HG03558 (cell line): ENCODE measurements at regions not wholly inside any gene's neighbourhood (a gene's known extent, or its start where the extent isn't known, plus 50 kb on each side); places are given as distances from the start of the nearest gene placed in this dataset.

Experiments
- ATAC-seq: cut with Tn5 transposase; IDR thresholded peaks from one replicate; pipeline ENCODE4 v1.9.1; 2021; ENCODE audit warnings: moderate number of reproducible peaks; ENCODE audit not compliant: unreplicated experiment; ENCODE audit errors: extremely low read depth

DNA sequence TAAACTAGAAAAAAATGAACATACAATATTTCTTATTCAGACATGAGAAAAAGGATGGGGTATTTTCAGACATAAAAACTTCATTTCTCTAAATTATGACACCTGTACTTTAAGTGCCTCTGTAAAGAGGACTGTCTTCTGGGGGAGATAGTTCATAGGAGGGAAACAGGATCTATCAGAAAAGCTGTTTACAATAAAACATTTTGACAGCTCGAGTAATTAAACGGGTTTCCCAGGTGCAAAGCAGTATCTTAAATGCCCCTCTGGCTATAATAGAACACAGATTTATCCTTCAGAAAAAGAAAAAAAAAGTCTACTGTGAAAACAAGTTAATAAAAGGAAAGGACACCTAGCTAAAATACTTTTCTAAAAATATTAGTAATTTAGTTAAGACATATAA, 311.4 kb upstream of the UBE2E3 start:
- ATAC-seq = no peak

DNA sequence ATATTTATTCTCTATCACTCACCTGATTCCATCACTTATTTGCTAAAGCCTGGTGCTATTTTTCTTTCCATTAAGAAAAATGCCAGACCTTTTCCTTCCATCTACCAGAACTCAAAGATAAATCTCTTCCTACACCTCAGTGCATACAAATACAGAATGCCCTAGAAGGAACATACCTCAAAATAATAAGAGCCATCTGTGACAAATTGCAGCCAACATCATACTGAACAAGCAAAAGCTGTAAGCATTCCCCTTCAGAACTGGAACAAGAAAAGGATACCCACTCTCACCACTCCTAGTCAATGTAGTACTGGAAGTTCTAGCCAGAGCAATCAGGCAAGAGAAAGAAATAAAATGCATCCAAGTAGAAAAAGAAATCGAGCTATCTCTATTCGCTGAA, 315.9 kb upstream of the UBE2E3 start:
- ATAC-seq = no peak

DNA sequence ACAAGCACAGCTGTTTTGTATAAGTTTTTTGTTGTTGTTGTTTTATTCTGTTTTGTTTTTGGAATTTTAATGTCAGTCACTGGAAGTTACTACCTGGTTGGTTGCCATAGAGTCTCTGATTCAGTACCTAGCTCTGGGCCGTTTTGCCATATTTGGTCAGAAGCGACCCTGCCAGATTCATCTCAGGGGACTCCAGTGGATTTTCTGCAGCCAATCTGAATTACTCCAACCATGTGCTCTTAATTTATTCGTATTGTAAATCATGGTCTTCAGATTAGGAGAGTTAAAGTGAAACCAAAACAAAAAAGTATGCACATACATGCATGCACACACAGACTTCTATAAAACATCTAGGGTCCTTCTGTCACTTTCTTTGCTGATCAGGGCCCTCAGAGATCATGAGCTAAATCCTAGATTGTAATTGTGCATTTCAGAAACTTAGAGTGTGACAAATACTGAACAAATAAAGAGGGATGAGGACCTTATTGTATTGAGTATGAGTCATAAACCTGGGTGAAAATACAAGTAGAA, 317.4 kb upstream of the UBE2E3 start:
- ATAC-seq = no peak

DNA sequence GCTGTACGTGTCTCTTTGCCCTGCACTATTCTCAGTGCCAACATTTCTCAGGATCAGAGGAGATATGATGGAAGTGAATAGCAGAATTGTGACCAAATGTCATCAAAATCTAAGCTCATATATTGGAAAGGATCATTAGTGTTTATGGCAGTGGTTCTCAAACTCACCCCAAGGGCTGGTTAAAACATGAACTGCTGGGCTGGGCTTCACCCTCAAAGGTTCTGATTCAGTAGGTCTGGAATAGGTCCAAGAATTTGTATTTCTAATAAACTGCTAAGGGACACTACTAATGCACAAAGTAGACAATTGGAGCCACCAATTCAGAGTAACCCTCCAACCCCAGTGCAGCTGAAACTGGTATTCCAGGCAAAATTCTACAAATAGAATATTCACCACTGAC, 317.9 kb upstream of the UBE2E3 start:
- no peak for ATAC-seq

DNA sequence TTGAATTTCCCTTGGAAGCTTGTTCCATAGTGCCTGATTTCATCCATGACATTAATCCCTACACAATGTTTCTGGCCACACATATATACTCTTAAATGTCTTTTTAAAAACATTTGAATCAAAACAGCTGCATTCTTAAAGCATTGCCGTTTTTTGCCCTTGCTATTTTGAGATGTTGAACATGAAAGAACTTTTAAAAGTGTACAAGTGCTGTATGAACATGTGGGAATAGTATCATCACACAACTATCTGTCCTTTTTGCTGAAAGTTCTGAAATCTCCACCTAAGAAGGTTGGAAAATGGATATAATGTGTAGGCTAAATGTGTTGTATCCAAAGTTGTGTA, 318.7 kb upstream of the UBE2E3 start:
- no peak for ATAC-seq

DNA sequence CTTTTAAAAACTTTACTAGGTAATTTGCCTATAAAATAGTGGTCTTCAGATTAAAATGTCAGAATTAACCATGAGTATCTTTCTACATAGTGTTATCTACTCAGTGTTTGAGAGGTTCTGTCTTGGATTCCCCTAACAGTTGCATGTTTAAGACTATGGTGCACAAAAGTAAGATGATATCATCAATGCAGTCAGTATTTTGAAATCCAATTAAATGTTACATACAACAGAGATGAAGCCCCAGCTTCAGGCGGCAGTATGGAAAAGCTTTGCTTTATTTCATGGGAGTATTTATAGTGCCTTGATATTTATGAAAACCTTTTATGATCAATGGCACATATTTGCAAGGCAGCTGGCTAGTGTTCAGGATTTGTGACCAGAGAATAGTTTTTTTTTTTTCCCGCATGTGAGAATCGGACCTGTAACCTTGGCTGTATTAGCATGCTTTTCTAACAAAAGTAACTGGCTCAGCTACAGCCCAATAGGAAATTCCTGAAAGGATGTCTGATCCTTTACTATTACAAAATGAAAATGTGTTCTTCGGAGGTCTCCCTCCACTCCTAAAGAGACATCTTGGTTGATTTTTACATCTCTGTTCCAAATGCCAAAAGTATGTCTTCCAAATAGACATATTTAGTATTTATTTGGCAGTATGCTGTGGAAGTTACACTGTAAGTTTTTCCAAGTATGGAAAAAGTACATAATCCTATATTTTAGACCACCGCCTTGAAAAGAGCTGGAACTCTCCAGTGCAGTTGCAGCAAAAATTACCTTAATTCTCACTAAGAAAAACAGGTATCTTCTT, 319.3 kb upstream of the UBE2E3 start:
- ATAC-seq = no peak

DNA sequence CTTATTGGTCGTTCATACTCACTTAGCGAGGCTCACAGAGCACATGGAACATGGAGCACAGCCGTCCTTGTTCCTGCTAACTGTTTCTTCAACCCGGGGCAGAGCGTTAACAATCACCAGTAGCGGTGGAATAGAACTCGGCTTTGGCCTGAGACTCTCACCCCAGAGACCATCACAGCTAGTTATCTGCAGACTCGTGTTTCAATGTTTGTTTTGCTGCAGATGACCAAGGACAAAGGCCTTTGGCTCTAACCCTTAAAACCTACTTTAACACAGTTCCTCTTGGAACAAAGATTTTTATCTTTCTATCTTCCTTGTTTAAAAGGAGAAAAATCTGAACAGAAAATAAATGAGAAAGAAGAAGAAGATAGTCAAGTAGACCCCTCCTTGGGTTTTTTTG, 320.2 kb upstream of the UBE2E3 start:
- ATAC-seq = no peak

DNA sequence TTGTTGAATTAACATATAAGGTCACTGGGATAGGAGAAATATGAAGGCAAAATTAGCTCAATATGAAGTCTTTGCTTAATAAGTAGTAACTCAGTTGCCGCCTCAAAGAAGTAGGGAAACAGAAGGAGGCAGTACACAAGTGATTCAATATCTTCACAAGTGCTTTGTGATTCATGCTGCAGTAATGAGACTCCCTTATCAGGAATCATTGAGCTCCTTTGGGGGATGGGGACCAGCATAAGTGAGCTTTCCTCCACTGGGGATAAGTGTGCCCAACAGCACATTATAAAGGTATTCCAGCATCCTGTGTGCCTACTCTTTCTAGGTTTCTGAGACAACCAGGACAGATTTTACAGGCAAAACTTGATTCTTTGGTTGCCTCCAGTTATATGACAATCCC, 323.4 kb upstream of the UBE2E3 start:
- no peak for ATAC-seq

DNA sequence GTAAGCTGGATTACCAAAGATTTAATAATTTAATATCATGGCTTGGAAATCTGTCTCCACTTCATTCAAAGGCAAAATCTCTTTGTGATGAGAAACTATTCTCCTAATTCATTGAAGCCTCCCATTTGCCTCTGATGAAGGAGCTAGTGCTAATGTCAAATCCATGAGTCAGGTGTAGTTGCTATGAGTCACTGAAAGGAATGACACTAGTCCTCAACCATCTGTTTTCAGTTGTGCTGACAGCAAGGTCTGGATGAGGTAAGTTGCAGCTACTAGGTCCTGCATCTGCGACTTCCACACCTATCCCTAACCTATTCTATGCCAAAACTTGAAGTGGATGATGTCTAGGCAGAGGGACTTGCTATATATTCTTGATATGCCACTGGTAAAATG, 324.0 kb upstream of the UBE2E3 start:
- ATAC-seq = no peak

DNA sequence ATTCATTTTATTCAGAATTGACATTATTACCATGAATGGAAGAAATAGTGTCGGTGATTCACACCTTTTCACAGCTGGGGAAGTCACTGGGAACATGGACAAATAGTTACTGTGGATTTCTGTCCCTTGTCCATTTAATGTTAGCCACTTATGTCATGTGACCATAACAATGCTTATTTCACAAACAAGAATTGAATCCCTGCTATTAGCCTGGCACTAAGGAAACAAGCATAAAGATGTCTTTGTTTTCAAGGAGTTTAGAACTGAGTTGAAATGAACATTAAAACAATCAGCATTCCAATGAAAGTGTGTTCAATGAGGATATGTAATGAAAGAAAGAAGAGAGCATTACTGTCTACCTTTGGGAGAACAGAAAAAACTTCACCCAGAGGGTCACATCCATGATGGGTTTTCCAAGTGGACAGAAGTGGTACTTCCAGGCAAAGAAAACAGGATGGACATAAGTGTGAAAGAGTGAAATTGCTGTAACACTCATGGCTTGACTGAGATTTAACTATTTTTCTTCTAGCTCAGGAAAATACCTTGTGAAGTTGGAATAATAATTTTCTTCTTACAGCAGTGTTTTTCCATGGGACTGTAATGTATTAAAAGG, 324.5 kb upstream of the UBE2E3 start:
- no peak for ATAC-seq

DNA sequence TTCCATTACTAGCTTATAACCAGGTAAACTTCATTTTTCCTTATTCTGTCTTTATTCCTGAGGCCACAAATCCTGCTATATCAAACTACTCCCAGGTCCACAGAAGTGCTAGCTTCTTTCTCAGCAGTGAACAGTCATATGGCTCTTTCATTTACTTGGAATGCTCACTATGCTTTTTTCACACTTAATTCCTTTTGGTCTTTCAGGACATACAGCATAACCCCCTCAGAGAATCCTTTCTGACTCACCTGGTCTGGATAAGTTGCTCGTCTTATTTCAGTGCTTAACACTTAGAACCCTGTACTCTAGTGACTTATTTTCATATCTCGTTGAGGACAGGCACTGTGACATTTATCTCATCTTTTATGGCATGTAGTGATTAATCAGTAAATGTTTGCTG, 325.0 kb upstream of the UBE2E3 start:
- no peak for ATAC-seq

DNA sequence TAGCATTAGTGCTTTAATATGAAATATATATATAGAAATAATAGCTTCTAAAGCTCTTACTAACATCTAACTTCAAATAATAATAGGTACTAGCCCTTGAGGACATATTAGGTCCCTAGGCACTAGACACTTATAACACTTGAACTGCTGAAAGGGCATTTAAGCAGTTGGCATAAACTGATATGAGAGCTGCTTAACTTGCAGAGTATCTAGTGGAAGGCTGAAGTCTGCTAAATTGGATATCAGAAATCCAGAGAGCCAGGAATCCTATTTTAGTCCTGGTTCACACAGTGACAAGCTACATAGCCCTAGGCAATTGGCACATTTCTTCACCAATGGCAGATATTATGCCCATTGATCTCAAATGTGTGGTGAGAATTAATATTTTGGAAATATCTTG, 326.9 kb upstream of the UBE2E3 start:
- no peak for ATAC-seq

DNA sequence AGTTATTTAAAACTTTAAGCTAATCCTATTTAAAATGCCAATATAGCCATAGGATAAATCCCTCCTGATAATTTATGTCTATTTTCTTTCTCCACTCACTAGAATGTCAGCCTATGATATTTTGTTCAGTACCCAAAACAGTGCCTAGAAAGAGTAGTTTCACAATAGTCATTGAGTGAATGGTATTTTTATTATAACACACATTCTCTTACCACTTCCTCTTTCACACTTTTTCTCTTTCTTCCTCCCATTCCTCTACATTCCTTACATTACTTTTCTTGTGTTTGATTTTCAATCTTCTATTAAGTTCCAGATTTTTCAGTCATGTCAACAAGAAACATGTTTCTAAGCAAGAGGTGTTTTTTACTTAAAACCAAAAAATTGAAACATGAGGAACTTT, 327.6 kb upstream of the UBE2E3 start:
- ATAC-seq = no peak

DNA sequence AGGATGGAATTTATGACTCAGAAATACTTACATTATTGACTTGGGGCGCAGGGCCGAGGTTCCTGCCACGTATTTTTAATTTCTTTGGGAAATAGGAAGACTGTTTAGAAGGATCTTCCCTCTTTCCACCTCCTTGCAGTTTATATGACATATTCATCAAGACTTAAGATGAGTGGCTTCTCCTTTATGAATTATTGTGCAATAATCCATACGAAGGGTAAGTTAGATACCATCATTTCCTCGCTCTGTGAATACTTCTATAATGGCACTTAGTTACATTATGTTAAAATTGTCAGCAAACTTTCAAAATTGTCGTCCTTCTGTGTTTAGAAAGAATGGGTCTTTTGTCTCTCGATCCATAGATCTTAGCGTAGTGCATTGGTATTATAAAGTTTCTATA, 328.8 kb upstream of the UBE2E3 start:
- no peak for ATAC-seq

DNA sequence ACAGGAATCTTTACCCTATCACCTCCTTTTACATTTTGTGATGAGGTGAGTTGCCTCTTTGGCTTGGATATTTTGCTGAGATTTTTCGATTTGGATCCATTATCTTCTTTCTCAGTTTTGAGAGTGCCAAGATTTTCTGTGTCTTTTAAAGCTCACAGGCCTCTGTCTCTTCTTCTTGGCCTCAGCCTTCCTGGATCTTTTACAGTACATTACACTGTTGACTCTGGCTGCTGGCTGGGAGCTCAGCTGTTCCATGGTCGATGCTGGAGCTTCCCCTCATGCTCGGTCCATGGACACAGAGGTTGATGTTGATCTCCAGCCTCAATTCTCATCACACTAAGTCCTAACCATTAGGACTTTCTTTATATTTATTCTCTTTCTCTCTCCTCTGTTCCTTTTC, 332.8 kb upstream of the UBE2E3 start:
- no peak for ATAC-seq

DNA sequence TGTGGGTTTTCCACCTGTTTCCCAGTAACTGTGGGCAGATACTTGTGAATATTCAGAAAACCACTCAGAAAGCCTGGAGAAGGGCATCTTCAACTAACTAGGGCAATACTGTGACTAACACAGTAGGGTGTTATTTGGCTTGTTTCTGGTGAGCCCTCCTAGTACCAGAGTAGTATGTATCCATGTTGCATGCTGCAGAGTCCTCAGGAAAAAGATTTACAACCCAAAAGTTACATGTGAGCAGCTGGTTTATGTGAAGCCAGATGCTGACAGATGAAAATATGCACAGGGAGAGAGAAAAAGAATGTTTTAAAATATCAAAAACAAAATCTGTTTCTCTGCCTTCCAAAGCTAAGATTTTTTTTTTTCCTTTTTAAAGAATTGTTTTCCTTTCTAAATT, 333.2 kb upstream of the UBE2E3 start:
- ATAC-seq = no peak

DNA sequence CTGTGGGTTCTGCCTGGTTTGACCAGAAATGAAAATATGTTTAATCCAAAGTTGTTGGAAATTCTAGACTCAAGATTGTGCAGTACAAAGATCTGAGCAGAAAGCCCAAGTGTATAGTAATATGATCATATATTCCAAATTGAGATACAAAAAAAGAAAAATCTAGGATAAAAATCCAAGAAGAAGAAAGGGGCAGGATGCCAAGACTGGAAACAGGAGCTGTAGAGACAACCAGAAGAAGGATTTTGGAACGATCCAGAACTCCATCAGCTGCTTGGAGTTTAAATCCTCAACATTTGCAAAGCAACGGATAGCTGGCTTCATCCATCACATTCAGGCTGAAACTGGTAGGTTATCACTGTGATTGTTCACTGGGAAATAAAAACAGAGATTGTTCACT, 333.6 kb upstream of the UBE2E3 start:
- no peak for ATAC-seq

DNA sequence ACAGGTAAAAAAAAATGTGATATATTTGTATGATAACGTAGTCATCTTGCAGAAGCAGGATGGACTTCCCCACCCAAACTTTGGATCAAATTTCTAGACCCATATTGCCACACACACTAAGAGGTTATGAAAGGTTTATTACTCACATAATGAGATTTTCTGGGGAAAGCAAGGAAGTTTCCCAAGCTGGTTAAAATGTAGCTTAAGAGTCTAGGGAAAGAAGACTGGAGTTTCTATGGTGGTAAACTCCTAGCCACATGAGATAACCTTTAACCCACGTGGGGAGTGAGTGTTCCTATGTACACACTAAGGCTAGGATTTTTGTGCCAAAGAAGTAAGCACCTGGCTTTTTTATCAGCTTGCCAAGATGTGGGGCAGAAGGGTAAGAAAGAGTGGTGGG, 335.7 kb upstream of the UBE2E3 start:
- ATAC-seq = no peak

DNA sequence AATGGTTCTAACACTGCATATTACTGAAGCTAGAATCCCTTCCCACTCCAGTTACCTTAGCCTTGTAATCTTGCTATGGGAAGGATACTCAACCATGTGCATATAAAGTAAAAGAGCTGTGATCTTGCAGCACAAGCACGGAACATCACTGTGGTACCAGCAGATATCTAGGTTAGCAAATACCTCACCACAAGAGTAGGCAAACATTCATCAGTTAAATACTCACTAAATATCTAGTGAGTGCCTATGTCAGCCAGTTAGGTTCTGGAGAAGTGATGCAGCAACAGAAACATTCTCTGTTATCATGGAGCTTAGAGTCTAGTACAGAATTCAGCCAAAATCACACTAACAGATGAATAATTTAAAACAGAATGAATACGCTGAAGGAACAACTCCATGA, 349.6 kb upstream of the UBE2E3 start:
- ATAC-seq = no peak

DNA sequence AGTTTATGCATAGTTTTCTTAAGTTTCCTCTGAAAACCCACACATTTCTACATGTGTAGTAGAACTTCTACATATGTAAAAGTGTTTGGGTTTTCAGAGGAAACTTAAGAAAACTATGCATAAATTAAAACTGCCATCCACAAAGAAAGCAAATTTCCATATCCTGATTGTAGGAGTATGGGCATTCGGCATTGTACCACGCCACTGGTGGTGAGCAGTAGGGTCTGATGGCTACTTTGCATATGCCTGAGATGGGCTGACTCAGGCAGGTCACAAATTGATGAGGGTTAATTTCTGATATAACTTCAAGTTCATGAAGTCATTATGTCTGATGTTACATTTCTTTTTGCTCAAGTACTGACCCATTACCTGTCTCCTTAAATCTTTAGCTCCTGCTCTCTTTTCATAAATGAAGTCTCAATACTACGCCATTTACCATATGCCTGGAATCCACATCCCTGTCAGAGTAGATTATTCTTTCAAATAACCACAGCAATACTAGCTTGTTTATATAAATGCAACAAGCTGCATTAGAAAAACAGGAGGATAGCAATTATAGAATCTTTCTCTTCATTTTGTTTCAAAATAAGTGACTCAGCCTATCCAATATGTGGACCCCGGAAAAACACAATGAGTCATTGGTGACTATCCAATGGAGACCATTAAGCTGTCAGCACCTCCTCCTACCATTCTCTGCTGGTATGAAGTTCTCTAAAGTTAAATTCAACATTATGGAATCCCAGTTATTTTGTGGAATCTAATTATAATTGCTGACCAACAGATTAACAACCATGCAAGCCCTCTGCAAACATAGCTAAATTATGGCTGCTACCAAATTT, 355.2 kb upstream of the UBE2E3 start:
- ATAC-seq = no peak
